ENCODE measurements at regions not wholly inside any gene's neighbourhood (a gene's known extent, or its start where the extent isn't known, plus 50 kb on each side); places are given as distances from the start of the nearest gene placed in this dataset.

- no peak for DNase-seq
Observed at GRCh38 chr3:59578129-59578528, 528.3 kb upstream of the CFAP20DC start.

- DNase-seq, result no peak
Observed at GRCh38 chr3:59576606-59577005, 526.8 kb upstream of the CFAP20DC start.

GRCh38 chr3:59575113-59576001 is 525.5 kb upstream of the CFAP20DC start:
- peak; percentile 48 for DNase-seq

GRCh38 chr3:59573911-59574310 is 524.1 kb upstream of the CFAP20DC start:
- DNase-seq, result peak; percentile 82

GRCh38 chr3:59572106-59572505 is 522.3 kb upstream of the CFAP20DC start:
- no peak for DNase-seq

- no peak for DNase-seq
Observed at GRCh38 chr3:59570806-59571205, 521.0 kb upstream of the CFAP20DC start.

GRCh38 chr3:59567661-59568060 is 517.8 kb upstream of the CFAP20DC start:
- DNase-seq, result no peak

- no peak for DNase-seq
Observed at GRCh38 chr3:59566481-59566975, 516.7 kb upstream of the CFAP20DC start.

GRCh38 chr3:59565125-59565524 is 515.3 kb upstream of the CFAP20DC start:
- DNase-seq, result no peak

- peak; percentile 2 for DNase-seq
Observed at GRCh38 chr3:59563966-59564365, 514.1 kb upstream of the CFAP20DC start.

GRCh38 chr3:59563072-59563605 is 513.3 kb upstream of the CFAP20DC start:
- DNase-seq, result peak; percentile 7

- DNase-seq, result peak; percentile 99
Observed at GRCh38 chr3:59559721-59560435, 510.1 kb upstream of the CFAP20DC start.

- peak; percentile 35 for DNase-seq
Observed at GRCh38 chr3:59558906-59559720, 509.3 kb upstream of the CFAP20DC start.

GRCh38 chr3:59555593-59556315 is 505.9 kb upstream of the CFAP20DC start:
- peak; percentile 73 for DNase-seq

- DNase-seq, result no peak
Observed at GRCh38 chr3:59553076-59553475, 503.3 kb upstream of the CFAP20DC start.

GRCh38 chr3:59551834-59552233 is 502.0 kb upstream of the CFAP20DC start:
- DNase-seq, result no peak

GRCh38 chr3:59549962-59550361 is 500.1 kb upstream of the CFAP20DC start:
- no peak for DNase-seq

GRCh38 chr3:59547874-59548273 is 498.0 kb upstream of the CFAP20DC start:
- no peak for DNase-seq

GRCh38 chr3:59546522-59546921 is 496.7 kb upstream of the CFAP20DC start:
- no peak for DNase-seq

GRCh38 chr3:59545374-59545773 is 495.5 kb upstream of the CFAP20DC start:
- DNase-seq, result no peak

- no peak for DNase-seq
Observed at GRCh38 chr3:59542276-59542675, 492.5 kb upstream of the CFAP20DC start.

GRCh38 chr3:59540696-59541095 is 490.9 kb upstream of the CFAP20DC start:
- no peak for DNase-seq

Measured in HCEC 1CT (cell line).